Left kidney (tissue), 1 donor: ENCODE measurements at regions not wholly inside any gene's neighbourhood (a gene's known extent, or its start where the extent isn't known, plus 50 kb on each side); places are given as distances from the start of the nearest gene placed in this dataset.

ENCODE experiments used
- DNase-seq: peaks from one replicate; pipeline ENCODE4 v3.0.0-alpha.2; 2013

GRCh38 chr10:4385231-4385870 lies 440.7 kb upstream of the AKR1E2 start:
- DNase-seq = no peak

DNA sequence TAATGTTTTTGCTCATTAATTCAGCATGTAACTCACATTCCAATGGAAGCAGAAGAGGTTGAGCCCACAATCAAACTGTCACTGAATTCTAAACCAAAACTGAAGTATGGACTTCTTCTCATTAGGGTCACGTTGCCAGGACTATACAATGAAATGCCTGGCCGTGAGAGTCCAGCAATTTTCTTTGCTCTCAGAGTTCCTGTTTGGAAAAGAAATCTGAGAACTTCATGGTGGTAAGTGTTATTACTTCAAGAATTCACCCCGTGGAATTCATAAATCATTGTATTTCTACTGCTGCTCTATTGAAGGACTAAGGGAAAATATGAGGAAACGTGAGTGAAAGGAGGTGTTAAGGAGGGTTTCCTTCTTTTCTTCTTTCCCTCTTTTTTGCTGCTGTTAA lies 441.8 kb upstream of the AKR1E2 start:
- peak; percentile 64 for DNase-seq

DNA sequence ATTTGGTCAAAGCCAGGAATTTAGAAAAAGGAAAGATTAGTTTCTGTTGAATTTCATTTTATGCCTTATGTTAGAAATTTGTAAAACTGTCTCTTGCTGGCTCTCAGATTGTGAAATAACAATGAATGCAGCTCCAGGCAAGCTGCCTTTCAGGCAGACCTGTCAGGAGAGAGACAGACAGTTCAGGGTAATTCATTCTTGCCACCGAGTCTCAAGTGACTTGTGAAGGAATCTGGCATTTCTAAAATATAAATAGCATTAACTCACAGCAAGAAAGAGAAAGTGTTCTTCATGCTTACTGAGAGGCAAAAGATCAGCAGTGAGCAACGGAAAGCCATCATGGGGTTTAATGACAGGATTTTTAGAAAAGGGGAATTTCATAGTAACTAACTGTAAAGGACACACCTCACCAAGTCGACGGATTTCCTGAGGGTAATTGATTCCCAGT lies 442.3 kb upstream of the AKR1E2 start:
- no peak for DNase-seq

GRCh38 chr10:4382811-4383210 lies 443.2 kb upstream of the AKR1E2 start:
- DNase-seq = no peak

DNA sequence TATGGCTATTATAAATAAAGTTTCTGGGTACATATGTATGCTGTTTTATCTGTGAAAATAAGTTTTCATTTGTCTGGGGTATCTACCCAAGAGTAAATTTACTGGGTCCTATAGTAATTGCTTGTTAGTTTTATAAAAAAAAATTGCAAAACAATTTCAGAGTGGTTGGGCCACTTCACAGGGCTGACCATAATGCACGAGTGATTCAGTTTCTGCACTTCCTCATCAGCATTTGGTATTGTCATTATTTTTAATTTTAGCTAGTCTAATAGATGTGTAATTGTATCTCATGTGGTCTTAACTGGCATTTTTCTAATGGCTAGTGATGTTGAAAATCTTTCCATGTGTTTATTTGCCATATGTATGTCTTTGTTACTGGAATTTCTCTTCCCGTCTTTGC lies 452.4 kb upstream of the AKR1E2 start:
- DNase-seq = no peak

DNA sequence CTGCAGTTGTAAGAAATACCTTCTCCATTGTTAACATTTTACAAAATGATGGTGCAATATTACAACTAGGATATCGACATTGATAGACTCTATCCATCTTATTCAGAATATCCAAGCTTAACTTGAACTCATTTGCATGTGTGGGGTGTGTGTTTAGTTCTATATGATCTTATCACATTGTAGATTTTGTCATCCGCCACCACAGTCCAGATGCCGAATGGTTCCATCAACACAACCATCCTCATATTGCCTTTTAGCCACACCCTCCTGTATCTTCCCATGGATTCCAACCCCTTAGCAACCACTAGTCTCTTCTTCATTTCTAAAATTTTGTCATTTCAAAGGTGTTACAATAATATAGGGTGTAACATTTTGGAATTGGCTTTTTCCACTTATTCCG lies 452.9 kb upstream of the AKR1E2 start:
- no peak for DNase-seq

- peak; percentile 58 for DNase-seq
These were observed 453.4 kb upstream of the AKR1E2 start for GRCh38 chr10:4372601-4373000.

DNA sequence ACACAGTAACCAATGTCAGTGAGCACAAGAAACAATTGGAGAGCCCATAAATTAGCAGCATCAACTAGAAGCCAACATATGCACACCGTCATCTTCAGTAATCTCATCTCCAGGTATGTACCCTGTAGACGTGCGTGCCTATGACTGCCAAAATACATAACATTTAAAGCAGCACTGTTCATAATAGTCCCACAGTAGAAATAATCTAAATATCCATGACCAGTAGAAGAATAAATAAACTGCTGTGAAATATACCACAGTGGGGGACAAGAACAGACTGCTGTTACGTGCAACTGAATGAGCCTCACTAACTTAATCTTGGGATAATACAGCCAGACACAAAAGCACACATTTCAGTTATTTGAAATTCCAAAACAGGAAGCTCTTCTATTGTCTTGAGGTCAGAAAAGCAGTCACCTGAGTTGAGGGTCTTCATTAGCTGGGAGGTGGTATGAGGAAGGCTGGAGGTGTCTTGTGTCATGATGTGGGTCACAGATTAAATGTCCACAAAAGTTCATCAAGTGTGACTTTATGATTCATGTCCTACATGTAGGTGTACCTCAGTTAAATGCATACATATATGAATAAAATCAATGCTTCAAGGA lies 454.2 kb upstream of the AKR1E2 start:
- no peak for DNase-seq

GRCh38 chr10:4370376-4370775 lies 455.6 kb upstream of the AKR1E2 start:
- DNase-seq = no peak

DNA sequence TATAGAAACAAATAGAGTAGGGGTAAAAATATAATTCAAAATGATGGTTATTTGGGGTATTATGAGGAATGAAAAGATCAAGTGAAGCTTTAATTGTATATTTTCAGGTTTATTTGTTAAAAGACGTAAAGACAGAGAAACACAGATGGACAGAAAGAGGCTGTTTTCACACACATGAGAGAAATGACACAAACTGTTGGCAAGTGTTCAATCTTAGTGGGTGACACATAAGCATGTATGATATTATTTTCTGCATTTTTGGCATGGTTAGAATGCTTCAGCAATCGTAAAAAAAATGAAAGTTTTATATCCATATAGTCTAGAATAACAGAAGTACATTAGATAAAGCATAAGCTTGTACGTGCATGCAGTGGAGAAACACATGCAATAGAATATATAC lies 464.4 kb upstream of the AKR1E2 start:
- no peak for DNase-seq

DNA sequence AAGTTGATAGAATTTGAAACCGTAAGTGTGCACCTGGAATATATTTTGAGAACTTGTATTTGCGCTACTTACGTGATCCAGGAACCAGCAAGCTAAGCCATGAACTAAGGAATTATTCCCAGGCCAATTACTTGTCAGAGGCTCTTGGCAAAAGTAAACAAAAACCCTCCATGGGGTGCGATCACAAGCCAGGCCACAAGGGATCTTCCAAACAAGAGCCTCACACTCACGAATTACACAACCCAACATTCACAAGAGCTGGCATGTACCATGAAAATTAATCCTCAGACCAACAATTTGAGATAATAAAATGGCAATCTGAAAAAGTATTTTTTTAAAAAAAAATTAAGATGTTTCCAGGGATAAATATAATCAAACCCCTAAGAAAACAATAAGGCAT lies 467.0 kb upstream of the AKR1E2 start:
- no peak for DNase-seq

- no peak for DNase-seq
These were observed 468.1 kb upstream of the AKR1E2 start for GRCh38 chr10:4357911-4358310.

GRCh38 chr10:4355350-4355749 lies 470.7 kb upstream of the AKR1E2 start:
- no peak for DNase-seq

DNA sequence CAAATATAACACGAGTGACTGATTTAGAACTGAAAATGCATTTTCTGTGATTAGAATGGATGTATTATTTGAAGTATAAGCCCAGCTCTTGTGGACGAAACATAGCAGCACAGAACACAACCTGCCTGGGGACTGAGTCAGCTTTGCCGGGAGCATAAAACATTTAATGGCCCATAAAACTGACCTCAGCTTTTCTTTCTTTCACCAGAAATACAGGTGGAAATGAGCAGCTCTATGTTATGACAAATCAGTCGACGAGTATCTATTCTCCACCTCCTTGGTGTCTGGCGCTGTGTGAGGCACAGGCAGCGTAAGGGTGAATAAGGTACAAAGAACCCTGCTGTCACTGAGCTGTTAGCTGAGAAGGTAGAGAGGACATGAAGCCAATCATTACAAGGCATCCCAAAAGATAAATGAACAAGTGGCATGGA lies 471.6 kb upstream of the AKR1E2 start:
- DNase-seq = no peak

DNA sequence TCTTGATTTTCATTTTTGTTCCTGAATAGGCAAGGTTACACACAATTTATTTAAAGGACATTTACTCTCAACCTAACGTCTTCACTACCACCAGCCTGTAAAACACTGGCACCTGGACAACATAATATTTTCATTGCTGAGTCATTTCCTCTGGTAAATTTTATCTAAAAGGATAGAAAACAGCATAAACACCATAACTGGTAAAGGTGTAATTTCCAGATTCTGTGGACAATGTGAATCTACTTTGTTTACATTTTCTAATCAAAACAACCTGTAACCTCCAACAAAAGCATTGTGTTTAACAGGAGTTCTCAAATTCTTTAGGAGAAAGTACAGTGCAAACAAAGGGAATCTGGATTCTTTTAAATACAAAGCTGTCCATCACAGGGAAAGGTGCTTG lies 472.0 kb upstream of the AKR1E2 start:
- DNase-seq = no peak

- no peak for DNase-seq
These were observed 472.9 kb upstream of the AKR1E2 start for GRCh38 chr10:4353059-4353655.

GRCh38 chr10:4352414-4352961 lies 473.5 kb upstream of the AKR1E2 start:
- DNase-seq = no peak

DNA sequence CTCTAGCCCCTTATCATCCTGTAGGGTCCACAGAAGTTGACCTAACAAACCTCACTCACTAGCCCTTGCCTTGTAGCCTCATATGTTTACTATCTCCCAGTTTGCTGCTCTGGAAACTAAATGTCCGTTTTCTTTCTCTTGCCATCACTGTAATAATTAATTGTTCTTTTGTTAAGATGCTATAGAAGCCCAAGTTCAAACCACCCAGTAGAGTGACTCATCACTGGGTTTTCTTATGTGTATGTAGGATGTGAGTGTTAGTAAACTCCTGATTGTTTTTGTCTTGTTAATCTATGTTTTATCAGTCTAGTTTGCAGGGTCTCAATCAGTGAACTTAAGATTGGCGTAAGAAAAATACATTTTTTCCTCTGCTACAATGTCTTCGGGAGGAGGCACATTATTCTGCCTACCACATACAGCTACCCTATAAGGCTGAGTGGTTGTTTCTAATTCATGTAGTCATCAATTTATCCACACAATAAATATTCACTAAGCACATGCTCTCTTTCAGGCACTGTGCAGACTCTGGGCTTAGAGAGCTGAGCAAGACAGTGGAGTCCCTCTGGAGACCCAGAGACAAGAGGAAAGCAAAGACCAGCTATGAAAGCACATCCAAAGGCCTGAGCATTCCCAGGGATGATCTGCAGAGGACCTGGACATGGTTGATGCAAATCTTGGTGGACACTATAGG lies 474.1 kb upstream of the AKR1E2 start:
- DNase-seq = no peak

GRCh38 chr10:4347397-4347796 lies 478.6 kb upstream of the AKR1E2 start:
- DNase-seq = no peak

GRCh38 chr10:4345877-4346646 lies 479.9 kb upstream of the AKR1E2 start:
- no peak for DNase-seq

GRCh38 chr10:4344492-4344994 lies 481.5 kb upstream of the AKR1E2 start:
- DNase-seq = no peak

- no peak for DNase-seq
These were observed 482.1 kb upstream of the AKR1E2 start for GRCh38 chr10:4343873-4344272.
